ENCODE measurements at regions not wholly inside any gene's neighbourhood (a gene's known extent, or its start where the extent isn't known, plus 50 kb on each side); places are given as distances from the start of the nearest gene placed in this dataset.

GRCh38 chr5:3904584-3904983 is 309.0 kb downstream of the IRX1 start:
- DNase-seq, result no peak
- Histone ChIP-seq H3K9me3 (replicated peaks; ENCODE audit: insufficient read depth, low read length) (no peaks in the 10 kb centered on the region), H3K27me3 (replicated peaks; ENCODE audit: insufficient read depth, low read length) (no peaks in the 10 kb centered on the region), H3F3A (ENCODE audit: insufficient read depth, low read length) (no peaks in the 10 kb centered on the region), H2AFZ (ENCODE audit: low read length) (no peak overlapping the region), H3K9me2 (replicated peaks; ENCODE audit: insufficient read depth, low read length) (no peaks in the 10 kb centered on the region), H3K4me1 (ENCODE audit: low read length) (no peaks in the 10 kb centered on the region), H3K27ac (ENCODE audit: low read length) (no peak overlapping the region), H4K20me1 (ENCODE audit: insufficient read depth, low read length) (no peaks in the 10 kb centered on the region), H3K79me2 (ENCODE audit: low read length) (no peaks in the 10 kb centered on the region), H3K36me3 (replicated peaks; ENCODE audit: insufficient read depth, low read length) (no peaks in the 10 kb centered on the region), H3K4me3 (ENCODE audit: low read length) (no peak overlapping the region), H3K9ac (ENCODE audit: low read length) (no peak overlapping the region), H3K4me2 (ENCODE audit: low read depth, low read length) (no peak overlapping the region)
- TF ChIP-seq EZH2phosphoT487 (IDR thresholded peaks at IDR 0.05; ENCODE audit: low read length) (no peak), CTCF (IDR thresholded peaks at IDR 0.05; ENCODE audit: low read length) (no peak), EZH2 (optimal IDR thresholded peaks at IDR 0.05; ENCODE audit: low read depth, low read length) (no peak)

- no peaks in the 10 kb centered on the region for H3K27me3 ChIP-seq (replicated peaks; ENCODE audit: insufficient read depth, low read length)
- TF ChIP-seq EZH2 (optimal IDR thresholded peaks at IDR 0.05; ENCODE audit: low read depth, low read length) (no peak), EZH2phosphoT487 (IDR thresholded peaks at IDR 0.05; ENCODE audit: low read length) (no peak), CTCF (IDR thresholded peaks at IDR 0.05; ENCODE audit: low read length) (no peak)
- DNase-seq, result no peak
- no peaks in the 10 kb centered on the region for H3K9me2 ChIP-seq (replicated peaks; ENCODE audit: insufficient read depth, low read length)
- H4K20me1 ChIP-seq (ENCODE audit: insufficient read depth, low read length), result no peaks in the 10 kb centered on the region
- H3F3A ChIP-seq (ENCODE audit: insufficient read depth, low read length), result no peaks in the 10 kb centered on the region
- no peak overlapping the region for H3K4me2 ChIP-seq (ENCODE audit: low read depth, low read length)
- no peak overlapping the region for H3K4me3 ChIP-seq (ENCODE audit: low read length)
- no peaks in the 10 kb centered on the region for H3K36me3 ChIP-seq (replicated peaks; ENCODE audit: insufficient read depth, low read length)
- no peaks in the 10 kb centered on the region for H3K79me2 ChIP-seq (ENCODE audit: low read length)
- H2AFZ ChIP-seq (ENCODE audit: low read length), result no peak overlapping the region
- H3K9me3 ChIP-seq (replicated peaks; ENCODE audit: insufficient read depth, low read length), result no peaks in the 10 kb centered on the region
- no peak overlapping the region for H3K27ac ChIP-seq (ENCODE audit: low read length)
- H3K4me1 ChIP-seq (ENCODE audit: low read length), result no peaks in the 10 kb centered on the region
- H3K9ac ChIP-seq (ENCODE audit: low read length), result no peak overlapping the region
These were observed 309.4 kb downstream of the IRX1 start for GRCh38 chr5:3905031-3905430.

- no peaks in the 10 kb centered on the region for H3K9me2 ChIP-seq (replicated peaks; ENCODE audit: insufficient read depth, low read length)
- TF ChIP-seq CTCF (IDR thresholded peaks at IDR 0.05; ENCODE audit: low read length) (no peak), EZH2 (optimal IDR thresholded peaks at IDR 0.05; ENCODE audit: low read depth, low read length) (no peak), EZH2phosphoT487 (IDR thresholded peaks at IDR 0.05; ENCODE audit: low read length) (no peak)
- no peak overlapping the region for H2AFZ ChIP-seq (ENCODE audit: low read length)
These were observed 309.9 kb downstream of the IRX1 start for GRCh38 chr5:3905521-3905920.

More at GRCh38 chr5:3905521-3905920, 309.9 kb downstream of the IRX1 start:
- H3K9ac ChIP-seq (ENCODE audit: low read length), result no peak overlapping the region
- no peaks in the 10 kb centered on the region for H3K9me3 ChIP-seq (replicated peaks; ENCODE audit: insufficient read depth, low read length)
- no peak for DNase-seq
- no peaks in the 10 kb centered on the region for H3K79me2 ChIP-seq (ENCODE audit: low read length)
- no peaks in the 10 kb centered on the region for H3K4me1 ChIP-seq (ENCODE audit: low read length)
- H3K4me3 ChIP-seq (ENCODE audit: low read length), result no peak overlapping the region
- H3K27ac ChIP-seq (ENCODE audit: low read length), result no peak overlapping the region
- H3K27me3 ChIP-seq (replicated peaks; ENCODE audit: insufficient read depth, low read length), result no peaks in the 10 kb centered on the region
- no peaks in the 10 kb centered on the region for H3F3A ChIP-seq (ENCODE audit: insufficient read depth, low read length)
- H3K4me2 ChIP-seq (ENCODE audit: low read depth, low read length), result no peak overlapping the region
- H4K20me1 ChIP-seq (ENCODE audit: insufficient read depth, low read length), result no peaks in the 10 kb centered on the region
- H3K36me3 ChIP-seq (replicated peaks; ENCODE audit: insufficient read depth, low read length), result no peaks in the 10 kb centered on the region

Data from MM.1S (cell line).